ENCODE measurements at regions not wholly inside any gene's neighbourhood (a gene's known extent, or its start where the extent isn't known, plus 50 kb on each side); places are given as distances from the start of the nearest gene placed in this dataset.

DNA sequence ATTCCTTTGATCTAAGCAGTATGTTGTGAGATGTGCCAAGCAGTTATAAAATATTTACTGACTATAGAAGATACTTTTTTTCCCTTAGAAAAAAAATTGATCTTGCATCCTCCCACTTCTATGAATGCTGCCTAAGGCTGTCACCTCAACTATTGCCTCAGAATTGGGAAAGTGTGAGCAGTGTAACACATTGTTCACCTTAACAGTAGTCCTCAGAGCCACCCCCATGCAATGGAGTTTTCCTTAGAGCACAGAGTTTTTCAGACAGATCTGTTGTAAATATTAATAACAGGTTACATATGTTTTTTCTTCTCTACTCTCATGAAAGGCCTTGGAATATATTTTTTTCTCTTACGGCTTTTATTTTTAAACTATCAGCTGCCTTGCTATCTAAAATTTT is 607.3 kb downstream of the STK39 start:
- TF ChIP-seq, protein P1, sequence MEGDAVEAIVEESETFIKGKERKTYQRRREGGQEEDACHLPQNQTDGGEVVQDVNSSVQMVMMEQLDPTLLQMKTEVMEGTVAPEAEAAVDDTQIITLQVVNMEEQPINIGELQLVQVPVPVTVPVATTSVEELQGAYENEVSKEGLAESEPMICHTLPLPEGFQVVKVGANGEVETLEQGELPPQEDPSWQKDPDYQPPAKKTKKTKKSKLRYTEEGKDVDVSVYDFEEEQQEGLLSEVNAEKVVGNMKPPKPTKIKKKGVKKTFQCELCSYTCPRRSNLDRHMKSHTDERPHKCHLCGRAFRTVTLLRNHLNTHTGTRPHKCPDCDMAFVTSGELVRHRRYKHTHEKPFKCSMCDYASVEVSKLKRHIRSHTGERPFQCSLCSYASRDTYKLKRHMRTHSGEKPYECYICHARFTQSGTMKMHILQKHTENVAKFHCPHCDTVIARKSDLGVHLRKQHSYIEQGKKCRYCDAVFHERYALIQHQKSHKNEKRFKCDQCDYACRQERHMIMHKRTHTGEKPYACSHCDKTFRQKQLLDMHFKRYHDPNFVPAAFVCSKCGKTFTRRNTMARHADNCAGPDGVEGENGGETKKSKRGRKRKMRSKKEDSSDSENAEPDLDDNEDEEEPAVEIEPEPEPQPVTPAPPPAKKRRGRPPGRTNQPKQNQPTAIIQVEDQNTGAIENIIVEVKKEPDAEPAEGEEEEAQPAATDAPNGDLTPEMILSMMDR (optimal IDR thresholded peaks at IDR 0.05 in 1 of 3, IDR thresholded peaks at IDR 0.05 in 1 of 3, conservative IDR thresholded peaks at IDR 0.05 in 1 of 3; ENCODE audit: extremely low read depth in 1 of 3, insufficient read depth in 2 of 3, low read length in 3 of 3), result no peak
- no peak for TF ChIP-seq EZH2 (IDR thresholded peaks at IDR 0.05; ENCODE audit: low read length)

Measured in keratinocyte (primary cell).